ENCODE measurements at regions not wholly inside any gene's neighbourhood (a gene's known extent, or its start where the extent isn't known, plus 50 kb on each side); places are given as distances from the start of the nearest gene placed in this dataset.
"Not testable (repeated sequence)": the region's sequence is repeated elsewhere in the genome, so short reads cannot be mapped to it uniquely, and the experiment has no call there.

DNA sequence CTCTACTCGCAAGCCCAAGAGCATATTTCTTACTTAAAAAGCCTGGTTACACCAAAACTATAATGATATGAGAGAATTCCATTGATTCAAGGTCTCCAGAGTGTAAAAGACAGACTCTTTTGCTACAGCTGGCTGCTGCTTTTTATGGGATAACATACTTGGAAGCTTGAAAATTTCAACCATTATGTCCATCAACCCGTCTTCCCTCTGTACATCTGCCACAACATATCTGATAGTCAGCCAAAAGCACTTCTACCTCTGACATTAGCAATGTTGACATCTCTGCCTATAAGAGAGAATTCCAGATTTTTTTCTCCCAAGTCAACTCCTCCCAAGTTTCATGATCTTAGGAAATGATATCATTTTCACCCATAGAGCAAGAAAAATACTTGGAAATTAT lies 54.4 kb upstream of the IQCM start:
- DNase-seq, result no peak

DNA sequence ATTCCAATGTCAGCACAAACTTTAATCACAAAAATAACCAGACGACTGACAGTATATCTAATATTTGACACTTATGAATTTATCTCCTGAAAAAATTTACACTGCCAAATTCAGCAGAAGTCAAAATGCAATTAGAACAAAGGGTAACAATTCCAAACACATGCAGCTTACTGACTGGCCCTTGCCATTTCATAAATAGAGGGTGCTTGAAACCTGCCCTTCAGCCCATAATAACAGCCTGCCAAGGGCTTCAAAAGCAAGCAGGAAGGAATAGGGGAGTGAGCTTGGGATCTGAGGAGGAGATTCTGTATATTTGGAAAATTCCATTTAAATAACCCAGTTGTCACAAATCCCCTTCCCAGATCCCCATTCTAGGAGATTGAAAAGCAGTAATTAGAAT lies 66.1 kb upstream of the IQCM start:
- DNase-seq, result no peak

DNA sequence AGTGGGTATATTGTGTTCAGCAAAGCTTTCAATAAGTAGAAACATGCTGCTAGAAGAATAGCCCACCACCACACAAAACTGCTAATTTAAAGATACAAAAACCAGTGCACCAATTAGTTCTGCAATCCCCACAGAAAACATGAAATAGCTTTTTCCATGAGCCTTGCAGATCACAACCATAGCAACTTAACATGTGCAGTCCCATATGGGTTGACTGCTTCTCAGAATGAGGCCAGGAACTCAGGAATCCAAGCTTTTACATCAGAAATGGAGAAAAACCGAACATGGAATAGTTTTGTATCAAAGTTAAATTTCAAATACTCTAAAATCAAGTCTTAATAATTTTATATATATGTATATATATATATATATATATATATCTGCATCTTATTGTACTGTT lies 66.6 kb upstream of the IQCM start:
- no peak for DNase-seq

DNA sequence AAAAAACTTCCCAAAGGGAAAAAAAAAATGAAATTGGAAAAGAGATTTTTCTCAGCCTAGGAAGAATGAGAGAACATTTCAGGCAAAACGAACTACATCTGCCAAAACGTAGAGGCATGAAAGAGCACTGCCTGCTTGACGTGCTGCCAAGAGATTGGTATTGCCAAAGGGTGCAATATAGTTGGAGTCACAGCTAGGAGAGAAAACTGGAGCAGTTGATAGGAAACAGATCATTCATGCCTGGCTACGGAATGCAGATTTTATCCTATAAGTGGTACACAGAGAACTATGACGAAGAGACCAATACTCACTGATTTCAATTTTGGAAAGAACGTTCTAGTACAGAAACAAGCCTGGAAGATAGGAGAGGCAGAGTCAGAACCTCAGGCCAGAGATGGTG lies 68.4 kb upstream of the IQCM start:
- no peak for DNase-seq

DNA sequence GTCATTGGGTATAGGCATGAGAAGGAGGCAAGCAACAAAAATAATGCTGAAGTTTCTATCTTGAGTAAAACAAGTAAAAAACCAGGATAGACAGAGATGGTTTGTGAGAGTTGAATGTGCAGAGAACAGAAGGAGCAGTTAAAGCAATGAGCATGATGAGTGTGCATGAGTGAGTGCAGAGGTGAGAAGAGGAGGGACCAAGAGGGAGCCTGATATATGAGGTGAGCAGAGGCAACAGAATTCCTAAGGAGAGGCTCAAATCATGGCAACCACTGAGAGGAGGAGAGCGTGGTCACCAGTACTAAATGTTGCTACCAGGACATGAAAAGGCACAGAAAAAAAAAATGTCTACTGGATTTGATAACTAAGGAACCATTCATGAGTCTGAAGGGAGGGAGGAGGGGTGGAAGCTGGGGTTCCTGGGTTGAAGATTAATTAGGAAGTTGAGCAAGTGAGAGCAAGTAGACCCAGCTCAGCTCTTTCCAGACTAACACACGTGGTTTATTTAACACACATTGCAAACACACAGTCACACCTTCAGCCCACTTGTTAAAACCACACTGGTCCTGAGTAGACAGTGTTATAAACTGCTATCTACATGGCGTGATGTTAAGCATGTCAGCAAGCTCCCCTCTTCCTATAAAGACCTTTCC lies 69.0 kb upstream of the IQCM start:
- no peak for DNase-seq

DNA sequence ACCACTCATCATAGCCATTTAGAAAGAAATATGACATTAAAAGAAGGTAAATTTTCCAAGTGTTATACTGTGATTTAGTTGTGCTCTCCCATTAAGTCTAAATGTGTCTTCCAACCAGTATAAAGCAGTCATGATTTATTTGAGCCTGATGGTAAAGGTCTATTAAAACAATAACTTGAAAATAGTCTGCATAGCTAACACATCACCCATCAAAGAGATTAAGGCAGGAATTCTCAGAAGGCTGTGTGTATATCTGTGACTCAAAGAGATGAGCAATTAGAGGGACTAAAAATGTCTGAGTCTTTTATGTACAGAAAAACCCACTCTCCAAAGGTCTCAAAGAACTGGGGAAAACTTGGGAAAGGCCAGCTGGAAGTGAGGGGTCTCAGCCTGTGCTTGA lies 70.3 kb upstream of the IQCM start:
- DNase-seq, result no peak

DNA sequence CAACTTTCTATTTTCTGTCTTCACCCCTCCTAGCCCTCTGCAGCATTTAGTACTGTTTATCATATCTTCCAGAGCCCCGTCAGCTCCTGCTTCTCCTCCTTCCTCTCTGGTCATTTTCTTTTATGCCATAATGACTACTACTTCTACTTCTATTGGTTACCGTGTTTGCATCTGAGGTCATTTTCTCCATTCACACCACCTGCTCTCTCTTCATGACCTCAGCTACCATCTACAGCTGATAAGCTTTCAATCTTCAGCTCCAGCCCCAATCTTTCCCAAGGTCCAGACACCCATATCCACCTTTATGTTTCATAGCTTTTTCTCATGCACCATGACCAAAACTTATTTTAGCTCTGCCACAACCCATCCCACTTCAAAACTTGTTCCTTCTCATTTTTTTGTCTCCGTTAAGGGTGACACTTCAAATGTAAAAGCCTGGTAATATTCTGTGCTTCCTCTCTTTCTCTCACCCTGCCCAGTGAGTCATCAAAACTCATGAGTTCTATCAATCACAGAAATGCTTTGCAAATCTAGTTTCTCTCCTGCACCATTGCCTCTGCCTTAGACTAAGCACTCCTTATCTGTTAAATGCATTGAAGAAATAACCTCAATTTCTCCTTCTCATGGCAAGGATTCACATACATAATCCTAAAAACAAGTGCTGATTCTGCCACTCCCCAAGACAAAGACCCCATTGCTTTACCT lies 71.3 kb upstream of the IQCM start:
- no peak for DNase-seq

DNA sequence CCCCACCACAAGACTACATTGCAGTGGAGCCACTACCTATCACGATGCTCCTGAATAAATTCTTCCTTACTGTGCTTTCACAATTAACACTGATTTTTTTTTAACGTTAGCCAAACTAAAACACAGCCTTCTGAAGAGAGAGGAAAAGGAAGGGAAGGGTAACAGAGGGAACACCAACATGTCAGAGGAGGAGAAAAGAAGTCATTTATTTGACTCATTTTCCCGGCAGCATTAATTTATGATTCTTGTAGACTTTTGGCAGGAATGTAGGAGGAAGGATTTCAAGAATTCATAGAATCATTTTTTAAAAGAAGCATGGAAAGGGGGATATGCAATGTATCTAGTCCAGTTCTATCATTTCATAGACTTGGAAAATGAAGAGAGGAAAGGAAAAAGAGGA lies 74.3 kb upstream of the IQCM start:
- no peak for DNase-seq

DNA sequence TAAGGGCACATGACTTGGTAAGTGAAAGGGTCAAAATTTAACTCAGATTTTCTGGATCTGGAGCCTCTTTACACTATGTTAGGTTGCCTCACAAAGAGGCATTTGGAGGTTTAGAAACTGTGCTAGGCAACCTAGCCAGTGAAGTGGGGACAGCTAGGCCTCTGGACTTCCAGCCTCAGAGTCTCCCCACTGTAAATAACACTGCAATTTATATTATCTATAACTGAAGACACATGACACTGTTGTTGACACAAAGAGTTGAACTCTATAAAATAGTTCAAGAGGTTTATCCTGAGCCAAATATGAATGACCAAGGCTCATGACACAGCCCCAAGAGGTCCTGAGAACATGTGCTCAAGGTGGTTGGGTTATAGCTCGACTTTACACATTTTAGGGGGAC lies 74.9 kb upstream of the IQCM start:
- no peak for DNase-seq

DNA sequence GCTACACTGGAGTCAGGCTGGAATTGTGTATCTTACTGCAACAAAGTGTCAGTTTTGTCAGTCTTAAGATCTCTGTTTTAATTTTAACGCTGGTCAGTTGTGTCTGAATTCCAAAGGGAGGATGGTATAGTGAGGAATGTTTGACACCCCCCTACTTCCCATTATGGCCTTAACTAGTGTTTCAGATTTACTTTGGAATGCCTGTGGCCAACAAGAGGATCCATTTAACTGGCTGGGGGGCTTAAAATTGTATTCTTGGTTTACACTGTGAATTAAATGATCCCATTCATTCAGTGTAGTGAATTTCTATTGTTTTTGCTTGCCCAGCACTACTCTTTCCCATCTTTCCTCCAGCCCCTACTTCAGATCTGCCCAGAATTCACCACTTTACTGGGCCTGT lies 75.8 kb upstream of the IQCM start:
- DNase-seq, result no peak

DNA sequence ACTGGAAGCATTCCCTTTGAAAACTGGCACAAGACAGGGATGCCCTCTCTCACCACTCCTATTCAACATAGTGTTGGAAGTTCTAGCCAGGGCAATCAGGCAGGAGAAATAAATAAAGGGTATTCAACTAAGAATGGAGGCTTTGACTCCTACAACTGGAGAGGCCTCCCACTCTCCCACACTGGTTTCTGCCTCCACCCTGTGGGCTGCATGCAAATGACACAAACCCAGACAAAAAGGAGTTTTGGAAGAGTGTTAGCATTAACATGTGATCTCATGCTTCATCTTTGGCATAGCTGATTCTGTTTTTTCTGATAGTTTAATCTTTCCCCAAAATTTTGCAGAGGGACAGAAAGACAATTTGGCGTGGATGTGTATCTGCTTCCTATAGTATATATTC lies 80.8 kb upstream of the IQCM start:
- DNase-seq, result no peak

DNA sequence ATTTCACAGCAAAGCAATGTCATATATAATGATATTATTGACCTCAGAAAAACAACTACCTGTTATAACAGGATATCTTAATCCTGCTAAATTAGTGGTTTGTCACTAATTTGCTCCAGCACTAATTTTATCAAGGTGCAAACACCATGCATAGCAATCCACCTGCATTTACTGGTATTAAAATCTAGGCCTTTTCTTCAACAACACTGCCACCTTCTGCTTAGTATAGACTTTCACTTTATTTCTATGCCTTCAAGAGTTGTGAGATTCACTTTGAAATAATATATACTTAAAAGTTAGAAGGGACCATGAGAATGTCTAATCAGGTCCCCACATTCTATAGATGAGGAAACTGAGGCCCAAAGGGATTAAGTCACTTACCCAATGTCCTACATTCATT lies 82.1 kb upstream of the IQCM start:
- DNase-seq, result no peak

DNA sequence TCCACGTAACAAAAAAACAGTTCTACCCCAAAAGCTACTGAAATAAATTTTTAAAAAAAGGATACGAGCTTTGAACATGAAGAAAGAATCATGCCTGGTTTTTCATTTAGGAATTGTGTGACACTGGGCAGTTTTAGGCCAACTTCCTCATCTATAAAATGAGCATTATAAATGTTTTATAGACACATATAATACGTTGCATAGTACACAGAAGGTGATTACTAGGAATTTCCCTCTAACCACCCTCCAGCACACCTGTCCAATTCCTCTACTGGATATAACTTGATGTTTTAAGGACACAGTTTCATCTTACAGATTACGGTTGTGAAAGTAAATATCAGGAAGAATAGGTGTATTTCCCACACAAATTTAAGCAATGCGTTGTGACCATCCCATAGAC lies 85.5 kb upstream of the IQCM start:
- DNase-seq, result no peak

DNA sequence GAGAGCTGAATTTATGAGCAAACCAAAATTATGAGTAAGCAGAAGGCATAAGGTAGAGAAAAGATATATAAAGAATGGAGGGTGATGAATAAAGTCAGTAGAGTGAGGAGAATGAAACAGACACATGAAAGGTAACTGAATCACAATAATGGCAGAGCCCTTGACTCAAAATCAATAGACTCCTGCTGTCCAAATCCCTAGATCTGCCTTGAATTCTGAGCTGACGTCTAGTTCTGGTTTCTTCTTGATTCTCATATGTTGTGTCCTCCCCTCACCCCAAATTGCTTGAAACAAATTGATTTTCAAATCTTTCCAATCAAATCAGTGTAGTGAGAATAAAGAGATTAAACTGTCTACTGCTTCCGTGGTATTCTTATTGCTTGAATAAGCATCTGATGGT lies 86.6 kb upstream of the IQCM start:
- no peak for DNase-seq

DNA sequence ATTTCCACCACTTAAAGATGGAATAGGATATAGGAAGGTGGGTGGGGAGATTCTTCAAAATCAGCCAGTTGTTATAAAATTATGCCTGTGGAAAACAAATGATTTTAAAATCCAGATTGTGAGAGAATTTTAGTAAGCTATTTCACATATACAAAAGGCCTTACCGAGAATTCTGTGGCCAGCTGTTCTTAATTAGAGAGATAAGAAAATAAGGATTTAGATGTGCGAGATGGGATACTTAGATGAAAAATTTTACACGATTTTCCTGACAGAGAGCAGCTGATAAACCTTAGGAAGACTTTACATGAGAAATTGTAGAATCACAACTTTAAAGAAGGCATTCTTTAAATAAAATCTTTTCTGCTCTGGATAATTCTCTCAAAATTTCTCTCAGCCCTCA lies 94.5 kb upstream of the IQCM start:
- no peak for DNase-seq

DNA sequence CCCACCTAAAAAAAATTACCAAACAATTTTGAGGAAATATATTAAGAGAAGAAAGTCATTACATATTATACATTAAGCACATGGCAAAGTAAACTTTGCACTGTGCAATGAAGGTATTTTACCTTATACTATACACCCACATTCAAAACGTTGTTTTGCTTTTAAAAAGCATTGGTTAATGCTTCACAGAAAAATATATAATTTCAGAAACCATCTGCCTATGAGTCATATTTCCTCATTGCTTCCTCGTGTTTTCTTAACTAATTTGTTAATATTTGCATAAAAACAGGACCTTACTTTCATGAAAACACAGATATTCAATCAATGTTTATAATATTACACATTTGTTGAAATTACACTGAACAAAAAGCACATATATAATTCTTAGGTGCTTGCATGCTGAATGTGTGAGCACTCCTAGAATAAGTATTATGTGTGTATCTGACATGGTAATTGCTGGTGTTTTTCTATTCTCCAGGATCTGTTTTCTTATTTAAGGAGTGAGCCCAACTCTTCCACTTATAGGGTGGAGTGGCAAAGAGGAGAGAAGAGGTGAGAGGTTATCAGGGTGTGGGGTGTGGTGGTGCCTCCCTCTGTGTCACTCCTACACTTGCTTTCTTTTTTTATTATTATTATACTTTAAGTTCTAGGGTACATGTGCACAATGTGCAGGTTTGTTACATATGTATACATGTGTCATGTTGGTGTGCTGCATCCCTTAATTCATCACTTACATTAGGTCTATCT lies 95.1 kb upstream of the IQCM start:
- no peak for DNase-seq

DNA sequence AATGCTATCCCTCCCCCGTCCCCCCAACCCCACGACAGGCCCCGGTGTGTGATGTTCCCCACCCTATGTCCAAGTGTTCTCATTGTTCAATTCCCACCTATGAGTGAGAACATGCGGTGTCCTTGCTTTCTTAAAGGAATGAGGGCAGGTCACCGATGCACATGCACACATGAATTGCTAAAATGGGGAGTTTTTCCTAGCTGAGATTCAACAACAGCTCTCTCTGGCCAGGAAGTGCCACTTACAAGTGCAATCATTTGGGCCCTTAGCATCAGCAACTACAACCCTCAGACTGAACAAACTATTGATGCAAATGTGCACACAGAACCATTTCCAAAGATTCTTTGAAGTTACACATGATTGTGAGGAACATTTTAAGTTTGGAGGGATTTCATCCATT lies 95.7 kb upstream of the IQCM start:
- DNase-seq, result no peak

DNA sequence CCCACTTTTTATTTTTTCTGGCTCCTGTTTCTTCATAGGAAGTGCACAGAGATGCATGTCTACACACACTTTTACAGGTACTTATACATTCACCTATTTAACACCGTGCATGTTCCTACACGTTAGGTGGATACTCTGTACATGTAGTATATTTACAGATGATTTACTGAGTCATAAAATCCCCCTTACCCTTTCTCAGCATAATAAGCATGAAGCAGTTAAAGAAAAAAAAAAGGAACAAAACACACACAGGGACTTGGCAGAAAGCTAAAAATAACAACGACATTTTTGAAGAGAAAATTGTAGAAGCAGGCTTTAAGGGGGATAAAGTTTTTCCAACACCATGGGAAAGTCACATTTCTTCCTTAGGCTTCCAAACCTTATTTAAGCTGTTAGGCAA lies 96.4 kb upstream of the IQCM start:
- no peak for DNase-seq

DNA sequence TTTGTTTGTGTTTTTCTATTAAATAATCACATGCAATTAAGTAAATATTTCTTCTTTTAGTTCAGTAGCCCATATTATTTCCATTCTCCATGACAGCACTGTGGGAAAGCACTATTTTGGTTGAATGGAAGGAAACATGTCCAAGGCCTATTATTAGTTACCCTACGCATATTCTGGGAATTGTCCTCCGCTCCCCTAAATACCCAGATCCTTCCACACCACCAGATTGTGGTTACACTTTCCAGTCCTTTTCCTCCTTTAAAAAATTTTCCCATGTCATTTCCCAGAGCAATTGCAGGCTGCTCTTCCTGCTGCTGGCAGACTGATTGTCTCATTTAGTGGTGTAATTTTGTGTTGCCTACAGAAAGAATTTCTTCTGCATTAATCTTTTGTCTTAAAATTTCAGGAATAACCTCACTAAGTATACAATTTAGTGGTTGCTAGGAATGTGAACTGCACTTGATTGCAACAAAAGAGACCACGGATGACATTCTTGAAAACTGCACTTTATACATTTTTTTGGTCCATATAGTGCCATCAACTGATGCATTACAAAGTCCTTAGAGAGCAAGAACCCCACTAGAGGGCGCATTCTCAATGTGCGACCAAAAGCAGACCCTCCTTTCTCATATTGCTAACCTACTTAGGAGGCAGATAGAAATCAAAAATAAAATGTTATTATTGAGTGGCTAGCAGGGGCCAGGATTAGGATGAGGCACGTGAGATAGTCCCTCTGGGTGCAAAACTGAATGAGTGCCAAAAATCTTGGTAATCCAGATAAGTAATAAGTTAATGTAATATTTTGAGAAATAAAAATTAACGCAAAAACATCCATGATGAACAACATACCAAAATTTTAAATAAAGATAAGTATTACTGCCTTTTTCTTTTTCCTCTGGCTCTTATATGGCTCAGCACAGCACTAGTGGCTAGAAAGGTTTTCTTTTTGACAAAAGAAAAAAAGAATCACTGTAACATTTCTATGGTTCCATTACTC lies 98.8 kb upstream of the IQCM start:
- no peak for DNase-seq

DNA sequence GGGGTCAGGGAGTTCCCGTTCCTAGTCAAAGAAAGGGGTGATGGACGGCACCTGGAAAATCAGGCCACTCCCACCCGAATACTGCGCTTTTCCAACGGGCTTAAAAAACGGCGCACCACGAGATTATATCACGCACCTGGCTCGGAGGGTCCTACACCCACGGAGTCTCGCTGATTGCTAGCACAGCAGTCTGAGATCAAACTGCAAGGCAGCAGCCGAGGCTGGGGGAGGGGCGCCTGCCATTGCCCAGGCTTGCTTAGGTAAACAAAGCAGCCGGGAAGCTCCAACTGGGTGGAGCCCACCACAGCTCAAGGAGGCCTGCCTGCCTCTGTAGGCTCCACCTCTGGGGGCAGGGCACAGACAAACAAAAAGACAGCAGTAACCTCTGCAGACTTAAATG lies 100.1 kb upstream of the IQCM start:
- DNase-seq, result not testable (repeated sequence)

DNA sequence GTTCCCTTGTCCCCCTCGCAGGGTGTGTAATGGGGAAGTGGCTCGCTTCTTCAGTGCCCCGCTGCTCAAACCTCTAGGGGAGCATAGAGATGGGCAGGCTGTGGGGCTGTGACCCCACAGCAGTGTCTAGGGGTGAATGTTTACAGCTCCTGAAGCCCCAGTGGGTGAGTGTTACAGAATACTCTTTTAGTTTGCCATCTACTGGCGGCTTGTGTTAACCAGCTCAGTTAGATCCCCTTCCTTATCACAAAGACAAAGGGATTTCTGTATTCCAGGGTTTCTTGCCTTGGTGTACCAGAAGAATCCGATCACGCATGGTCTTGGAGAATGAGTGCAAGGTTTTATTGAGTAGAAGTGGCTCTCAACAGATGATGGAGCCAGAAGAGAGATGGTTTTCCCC lies 108.1 kb upstream of the IQCM start:
- no peak for DNase-seq

DNA sequence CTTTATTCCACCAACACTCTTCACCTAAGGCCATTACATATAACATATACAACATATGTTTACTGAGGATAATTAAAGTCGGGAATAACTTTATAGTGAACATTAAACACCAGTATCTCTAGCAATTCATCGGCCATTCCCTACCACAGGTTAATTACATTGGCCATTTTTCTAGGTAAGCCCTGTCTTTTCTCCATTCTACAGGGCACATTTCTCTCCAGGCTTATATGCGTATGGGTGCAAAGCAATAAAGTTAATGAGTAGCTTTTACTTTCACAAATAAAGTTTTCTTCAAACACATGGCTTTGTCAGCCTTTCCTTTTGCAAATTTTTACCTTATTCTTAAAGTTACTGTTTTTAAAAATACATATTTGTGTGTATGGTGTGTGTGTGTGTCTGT lies 111.9 kb upstream of the IQCM start:
- DNase-seq, result no peak

DNA sequence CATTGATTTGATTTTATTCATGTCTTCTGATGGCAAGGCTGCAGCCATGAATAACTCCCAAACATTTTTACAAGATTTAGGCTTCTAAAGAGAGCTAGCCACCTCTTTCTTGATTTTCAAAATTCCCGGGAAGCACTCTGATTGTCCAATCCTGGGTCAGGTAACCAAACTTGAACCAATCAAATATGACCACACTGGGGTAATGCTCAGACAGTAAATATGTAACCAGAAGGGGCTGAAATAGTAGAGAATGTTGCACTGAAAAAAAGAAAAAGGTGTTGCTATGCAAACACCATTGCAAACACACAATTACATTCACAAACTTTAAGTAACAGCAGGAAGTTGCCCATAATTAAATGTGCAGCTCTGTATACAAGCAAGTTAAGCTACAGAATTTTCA lies 112.9 kb upstream of the IQCM start:
- no peak for DNase-seq
